ENCODE measurements at regions not wholly inside any gene's neighbourhood (a gene's known extent, or its start where the extent isn't known, plus 50 kb on each side); places are given as distances from the start of the nearest gene placed in this dataset.

DNA sequence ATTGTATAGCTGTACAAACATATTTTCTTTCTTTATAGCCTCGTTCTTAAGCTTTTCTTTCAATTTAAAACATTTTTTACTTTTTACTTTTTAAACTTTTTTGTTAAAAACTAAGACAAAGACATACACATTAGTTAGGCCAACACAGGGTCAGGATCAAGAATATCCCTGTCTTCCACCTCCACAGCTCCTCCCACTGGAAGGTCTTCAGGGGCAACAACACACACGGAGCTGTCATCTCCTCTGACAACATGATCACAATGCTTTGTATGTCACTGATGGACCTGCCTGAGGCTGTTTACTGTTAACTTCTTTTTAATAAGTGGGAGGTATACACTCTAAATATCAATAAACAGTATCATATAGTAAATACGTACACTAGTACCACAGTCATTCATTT lies 191.3 kb downstream of the SYT10 start:
- 56 to 64% methylated on average over 3 of the region's 3 CpGs for WGBS, 2 donors
- Histone ChIP-seq H3K4me1 (no peaks in the 10 kb centered on the region), H3K9me3 (no peaks in the 10 kb centered on the region)

DNA sequence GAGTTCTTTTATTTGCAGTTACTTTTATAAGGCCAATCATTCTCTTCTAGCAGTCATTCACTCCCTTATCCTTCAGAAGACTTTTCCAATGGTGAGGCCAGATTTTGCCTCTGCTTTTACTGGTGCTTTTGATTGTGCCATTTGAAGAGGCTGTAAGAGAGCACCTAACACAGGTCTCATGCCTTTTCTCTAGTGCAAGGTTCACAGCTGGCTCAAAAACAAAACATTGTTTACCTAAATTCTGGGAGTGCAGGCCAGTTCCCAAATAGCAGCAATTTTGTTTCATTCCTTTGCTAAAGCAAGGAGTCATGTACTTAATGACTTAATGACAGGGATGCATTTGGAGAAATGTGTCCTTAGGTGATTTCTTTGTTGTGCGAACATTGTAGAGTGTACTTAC lies 192.0 kb downstream of the SYT10 start:
- H3K36me3 ChIP-seq = no peaks in the 10 kb centered on the region
- no peak overlapping the region for H3K4me3 ChIP-seq
- no peaks in the 10 kb centered on the region for H3K9me3 ChIP-seq
- H3K4me1 ChIP-seq = no peaks in the 10 kb centered on the region
- no peak for TF ChIP-seq POLR2A (IDR thresholded peaks at IDR 0.05)
- TF ChIP-seq, protein P1, sequence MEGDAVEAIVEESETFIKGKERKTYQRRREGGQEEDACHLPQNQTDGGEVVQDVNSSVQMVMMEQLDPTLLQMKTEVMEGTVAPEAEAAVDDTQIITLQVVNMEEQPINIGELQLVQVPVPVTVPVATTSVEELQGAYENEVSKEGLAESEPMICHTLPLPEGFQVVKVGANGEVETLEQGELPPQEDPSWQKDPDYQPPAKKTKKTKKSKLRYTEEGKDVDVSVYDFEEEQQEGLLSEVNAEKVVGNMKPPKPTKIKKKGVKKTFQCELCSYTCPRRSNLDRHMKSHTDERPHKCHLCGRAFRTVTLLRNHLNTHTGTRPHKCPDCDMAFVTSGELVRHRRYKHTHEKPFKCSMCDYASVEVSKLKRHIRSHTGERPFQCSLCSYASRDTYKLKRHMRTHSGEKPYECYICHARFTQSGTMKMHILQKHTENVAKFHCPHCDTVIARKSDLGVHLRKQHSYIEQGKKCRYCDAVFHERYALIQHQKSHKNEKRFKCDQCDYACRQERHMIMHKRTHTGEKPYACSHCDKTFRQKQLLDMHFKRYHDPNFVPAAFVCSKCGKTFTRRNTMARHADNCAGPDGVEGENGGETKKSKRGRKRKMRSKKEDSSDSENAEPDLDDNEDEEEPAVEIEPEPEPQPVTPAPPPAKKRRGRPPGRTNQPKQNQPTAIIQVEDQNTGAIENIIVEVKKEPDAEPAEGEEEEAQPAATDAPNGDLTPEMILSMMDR (IDR thresholded peaks at IDR 0.05) = no peak
- H3K27ac ChIP-seq = no peak overlapping the region
- H3K27me3 ChIP-seq = no peaks in the 10 kb centered on the region
- 93 to 97% methylated on average over 1 of the region's 1 CpG for WGBS, 2 donors
- no peak for DNase-seq (ENCODE audit: low spot score in 2 of 2)

More for the DNA sequence above, 191.3 kb downstream of the SYT10 start:
- H3K27ac ChIP-seq = no peak overlapping the region
- H3K4me3 ChIP-seq = no peak overlapping the region
- no peak for TF ChIP-seq POLR2A (IDR thresholded peaks at IDR 0.05)
- TF ChIP-seq, protein P1 (IDR thresholded peaks at IDR 0.05) = no peak
- TF ChIP-seq EP300 (IDR thresholded peaks at IDR 0.05) = no peak
- H3K36me3 ChIP-seq = no peaks in the 10 kb centered on the region
- no peak for DNase-seq (ENCODE audit: low spot score in 2 of 2)
- H3K27me3 ChIP-seq = no peaks in the 10 kb centered on the region

DNA sequence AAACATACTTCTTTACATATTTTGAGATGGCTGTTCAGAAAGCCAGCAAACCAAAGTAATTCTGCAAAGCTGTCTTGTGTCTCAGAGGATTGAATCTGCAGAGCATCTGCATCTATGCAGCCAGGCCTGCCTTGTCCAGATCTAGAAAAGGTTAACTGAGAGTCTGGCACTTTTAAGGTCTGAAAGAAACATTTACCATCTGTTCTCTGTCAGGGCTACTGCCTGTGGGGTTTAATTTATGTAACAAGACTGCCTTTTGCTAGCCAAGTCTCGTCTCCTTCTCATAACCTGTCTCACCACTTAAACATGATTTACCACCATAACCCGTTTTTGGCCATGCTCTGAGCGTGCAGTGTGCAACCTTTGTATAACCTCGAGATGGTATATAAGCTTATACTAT lies 194.2 kb downstream of the SYT10 start:
- Histone ChIP-seq H3K27me3 (no peaks in the 10 kb centered on the region), H3K4me1 (no peaks in the 10 kb centered on the region), H3K9me3 (no peaks in the 10 kb centered on the region), H3K36me3 (no peaks in the 10 kb centered on the region), H3K27ac (no peak overlapping the region), H3K4me3 (no peak overlapping the region)
- TF ChIP-seq EP300 (IDR thresholded peaks at IDR 0.05) (no peak), POLR2A (IDR thresholded peaks at IDR 0.05) (no peak)
- TF ChIP-seq, protein P1 (IDR thresholded peaks at IDR 0.05) = no peak
- no peak for DNase-seq (ENCODE audit: low spot score in 2 of 2)
- WGBS, 2 donors = 53 to 58% methylated on average over 4 of the region's 4 CpGs

DNA sequence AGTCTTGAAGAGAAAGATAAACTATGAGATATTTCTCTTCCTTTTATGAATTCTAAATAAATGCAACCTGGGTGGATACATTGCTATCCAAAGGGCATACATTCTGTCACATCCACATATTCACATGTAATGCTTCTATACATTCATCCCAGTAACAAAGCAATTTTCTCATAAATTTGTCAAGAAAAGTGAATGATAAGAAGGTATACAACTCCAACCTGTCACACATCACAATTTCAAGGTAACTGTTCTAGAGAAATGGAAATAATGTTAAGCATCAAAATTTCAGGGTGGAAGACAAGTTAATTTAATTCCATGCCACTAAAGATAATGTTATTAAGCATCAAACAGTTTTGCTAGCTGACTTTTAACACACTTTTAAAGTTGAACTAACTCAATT lies 212.9 kb downstream of the SYT10 start:
- TF ChIP-seq EP300 (IDR thresholded peaks at IDR 0.05) (no peak), POLR2A (IDR thresholded peaks at IDR 0.05) (no peak)
- no peak overlapping the region for H3K4me3 ChIP-seq
- no peaks in the 10 kb centered on the region for H3K4me1 ChIP-seq
- H3K36me3 ChIP-seq = no peaks in the 10 kb centered on the region
- no peak overlapping the region for H3K27ac ChIP-seq
- no peaks in the 10 kb centered on the region for H3K9me3 ChIP-seq
- DNase-seq (ENCODE audit: low spot score in 2 of 2) = no peak
- H3K27me3 ChIP-seq = no peaks in the 10 kb centered on the region

DNA sequence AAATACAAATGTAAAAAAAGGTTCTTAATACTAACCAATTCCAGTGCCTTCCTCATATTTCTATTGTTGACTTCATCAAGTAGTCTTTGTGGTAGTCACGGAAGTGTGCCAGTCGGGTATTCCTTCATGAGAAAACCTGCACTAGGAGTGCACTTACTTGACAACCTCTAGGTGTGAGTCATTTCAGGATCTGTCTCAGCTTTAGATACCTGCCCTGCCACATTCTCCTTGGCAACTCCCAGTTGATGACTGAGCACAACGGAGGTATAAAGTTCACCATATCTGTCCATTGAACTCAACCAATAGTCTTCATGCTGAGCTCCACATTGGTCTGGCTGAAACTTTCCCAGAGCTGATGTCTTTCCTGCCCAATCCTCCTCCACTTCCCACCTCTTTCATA lies 215.7 kb downstream of the SYT10 start:
- H3K4me1 ChIP-seq = no peaks in the 10 kb centered on the region
- DNase-seq (ENCODE audit: low spot score in 2 of 2) = no peak
- 63 to 75% methylated on average over 3 of the region's 3 CpGs for WGBS, 2 donors
- no peak overlapping the region for H3K4me3 ChIP-seq
- H3K9me3 ChIP-seq = no peaks in the 10 kb centered on the region
- H3K27ac ChIP-seq = no peak overlapping the region
- no peaks in the 10 kb centered on the region for H3K27me3 ChIP-seq
- H3K36me3 ChIP-seq = no peaks in the 10 kb centered on the region
- TF ChIP-seq POLR2A (IDR thresholded peaks at IDR 0.05) (no peak), EP300 (IDR thresholded peaks at IDR 0.05) (no peak)
- TF ChIP-seq, protein P1 (IDR thresholded peaks at IDR 0.05) = no peak

DNA sequence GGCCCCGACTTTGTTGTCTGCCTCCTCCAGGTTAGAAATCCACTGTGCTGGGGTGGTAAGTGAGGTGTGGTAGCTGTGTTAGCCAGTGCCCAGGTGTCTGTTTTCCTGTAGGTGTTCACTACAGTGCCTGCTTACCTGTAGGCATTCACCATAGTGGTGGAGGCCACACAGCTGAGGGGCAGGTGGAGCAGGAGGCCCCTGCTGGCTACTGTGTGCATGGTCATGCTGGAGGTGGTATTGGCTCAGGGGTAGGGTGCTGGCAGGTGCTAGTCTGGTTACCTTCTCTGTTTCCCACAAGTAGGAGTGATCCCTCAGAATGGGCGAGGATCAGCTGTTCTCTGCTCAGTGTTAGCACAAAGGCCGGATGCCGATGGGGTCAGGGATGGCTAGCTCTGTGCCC lies 217.3 kb downstream of the SYT10 start:
- TF ChIP-seq, protein P1 (IDR thresholded peaks at IDR 0.05) = no peak
- TF ChIP-seq POLR2A (IDR thresholded peaks at IDR 0.05) (no peak), EP300 (IDR thresholded peaks at IDR 0.05) (no peak)
- Histone ChIP-seq H3K4me3 (no peak overlapping the region), H3K9me3 (peaks cover 0 to 8% (median 0%) of the 10 kb centered on the region in 4 donors), H3K4me1 (no peaks in the 10 kb centered on the region), H3K36me3 (no peaks in the 10 kb centered on the region), H3K27me3 (no peaks in the 10 kb centered on the region), H3K27ac (no peak overlapping the region)
- WGBS, 2 donors = 93 to 98% methylated on average over 4 of the region's 4 CpGs
- no peak for DNase-seq (ENCODE audit: low spot score in 2 of 2)

Measured in tibial nerve (tissue), 4 donors.